ENCODE measurements at regions not wholly inside any gene's neighbourhood (a gene's known extent, or its start where the extent isn't known, plus 50 kb on each side); places are given as distances from the start of the nearest gene placed in this dataset.

GRCh38 chr16:86120201-86121192 lies 221.5 kb downstream of the IRF8 start:
- DNase-seq = peak; percentile 19

GRCh38 chr16:86121374-86122010 lies 222.5 kb downstream of the IRF8 start:
- DNase-seq = no peak

GRCh38 chr16:86122681-86123342 lies 223.8 kb downstream of the IRF8 start:
- no peak for DNase-seq

- no peak for DNase-seq
Measured at GRCh38 chr16:86124321-86124720, 225.4 kb downstream of the IRF8 start.

GRCh38 chr16:86126891-86127290 lies 227.9 kb downstream of the IRF8 start:
- no peak for DNase-seq

- no peak for DNase-seq
Measured at GRCh38 chr16:86127366-86127765, 228.4 kb downstream of the IRF8 start.

GRCh38 chr16:86128246-86128645 lies 229.3 kb downstream of the IRF8 start:
- DNase-seq = no peak

GRCh38 chr16:86129541-86129940 lies 230.6 kb downstream of the IRF8 start:
- no peak for DNase-seq

- DNase-seq = no peak
Measured at GRCh38 chr16:86133377-86133776, 234.4 kb downstream of the IRF8 start.

- DNase-seq = no peak
Measured at GRCh38 chr16:86133847-86134375, 234.9 kb downstream of the IRF8 start.

GRCh38 chr16:86134802-86135461 lies 236.0 kb downstream of the IRF8 start:
- no peak for DNase-seq

GRCh38 chr16:86137359-86137758 lies 238.4 kb downstream of the IRF8 start:
- no peak for DNase-seq

- DNase-seq = no peak
Measured at GRCh38 chr16:86138121-86139085, 239.4 kb downstream of the IRF8 start.

GRCh38 chr16:86142801-86143236 lies 243.9 kb downstream of the IRF8 start:
- DNase-seq = no peak

- DNase-seq = no peak
Measured at GRCh38 chr16:86143666-86144065, 244.7 kb downstream of the IRF8 start.

- no peak for DNase-seq
Measured at GRCh38 chr16:86145669-86146068, 246.7 kb downstream of the IRF8 start.

- DNase-seq = no peak
Measured at GRCh38 chr16:86150641-86151238, 251.8 kb downstream of the IRF8 start.

GRCh38 chr16:86151239-86151851 lies 252.4 kb downstream of the IRF8 start:
- DNase-seq = no peak

GRCh38 chr16:86156155-86156554 lies 257.2 kb downstream of the IRF8 start:
- DNase-seq = no peak

Measured in right kidney (tissue), 1 donor.